Activated B cell treated with CpG ODN at 0.5 μM for 24 hours (primary cell): ENCODE measurements at regions not wholly inside any gene's neighbourhood (a gene's known extent, or its start where the extent isn't known, plus 50 kb on each side); places are given as distances from the start of the nearest gene placed in this dataset.

ENCODE experiments used
- ATAC-seq: fragments of 200-7000 bp; cut with Tn5 transposase; one replicate; pipeline ENCODE4 v1.10.0; 2021; ENCODE audit warnings: low read depth, mild to moderate bottlenecking, moderate library complexity
- CTCF ChIA-PET: fragments of 350-600 bp; sonication (Branson Sonifier 250); formaldehyde crosslinking; loops from one replicate; lab custom pipeline; 2021; ENCODE audit warnings: antibody characterized with exemption; lab: Charles Lee
- POLR2A ChIA-PET: fragments of 350-600 bp; sonication (Branson Sonifier 250); formaldehyde crosslinking; loops from one replicate; lab custom pipeline; 2021; ENCODE audit warnings: antibody characterized with exemption; lab: Charles Lee
- DNase-seq: peaks from one replicate; pipeline ENCODE4 v3.0.0; 2022
- H3K27ac Mint-ChIP-seq: one replicate; pipeline ENCODE4 v1.8.0; 2020; ENCODE audit warnings: mixed read lengths
- H3K27me3 Mint-ChIP-seq: one replicate; pipeline ENCODE4 v1.8.0; 2021; ENCODE audit warnings: mixed read lengths
- H3K36me3 Mint-ChIP-seq: one replicate; pipeline ENCODE4 v1.8.0; 2021; ENCODE audit warnings: low read depth, mixed read lengths
- H3K4me1 Mint-ChIP-seq: one replicate; pipeline ENCODE4 v1.8.0; 2021; ENCODE audit warnings: mixed read lengths
- H3K4me3 Mint-ChIP-seq: one replicate; pipeline ENCODE4 v1.8.0; 2020; ENCODE audit warnings: mild to moderate bottlenecking, mixed read lengths
- H3K9me3 Mint-ChIP-seq: one replicate; pipeline ENCODE4 v1.8.0; 2020; ENCODE audit warnings: mixed read lengths
- CTCF ChIP-seq: fragments of 200-600 bp; IDR thresholded peaks from one replicate; pipeline ENCODE4 v1.8.0; 2022; ENCODE audit warnings: antibody characterized with exemption, mild to moderate bottlenecking
- intact Hi-C: fragments of 100-400 bp; cut with micrococcal nuclease; formaldehyde crosslinking; loops from one replicate; pipeline ENCODE4 v1.15.1; 2024

GRCh38 chr10:59562126-59562525, 147.5 kb downstream of the SLC16A9 start:
- POLR2A ChIA-PET, result no interaction called here
- no peak for DNase-seq
- peaks cover 3% of the 10 kb centered on the region for H3K27me3 Mint-ChIP-seq
- no peak for ATAC-seq
- H3K36me3 Mint-ChIP-seq, result no peaks in the 10 kb centered on the region
- H3K4me3 Mint-ChIP-seq, result no peak overlapping the region
- TF ChIP-seq CTCF, result no peak
- no peak overlapping the region for H3K27ac Mint-ChIP-seq
- intact Hi-C loops, result no loop called here
- no peaks in the 10 kb centered on the region for H3K4me1 Mint-ChIP-seq
- no peaks in the 10 kb centered on the region for H3K9me3 Mint-ChIP-seq
- CTCF ChIA-PET, result no interaction called here

- Mint-ChIP-seq H3K27me3 (peaks cover 3% of the 10 kb centered on the region), H3K4me1 (no peaks in the 10 kb centered on the region), H3K36me3 (no peaks in the 10 kb centered on the region), H3K4me3 (no peak overlapping the region), H3K9me3 (no peaks in the 10 kb centered on the region), H3K27ac (no peak overlapping the region)
- POLR2A ChIA-PET, result no interaction called here
- intact Hi-C loops, result no loop called here
- DNase-seq, result no peak
- CTCF ChIA-PET, result no interaction called here
- no peak for TF ChIP-seq CTCF
- no peak for ATAC-seq
Measured at GRCh38 chr10:59561477-59562121, 148.1 kb downstream of the SLC16A9 start.

- no peaks in the 10 kb centered on the region for H3K9me3 Mint-ChIP-seq
- DNase-seq (no peak), ATAC-seq (no peak)
- intact Hi-C loops, result no loop called here
- H3K4me1 Mint-ChIP-seq, result no peaks in the 10 kb centered on the region
- ChIA-PET CTCF (no interaction called here), POLR2A (no interaction called here)
- H3K27me3 Mint-ChIP-seq, result peaks cover 3% of the 10 kb centered on the region
- no peak overlapping the region for H3K27ac Mint-ChIP-seq
- no peak overlapping the region for H3K4me3 Mint-ChIP-seq
- H3K36me3 Mint-ChIP-seq, result no peaks in the 10 kb centered on the region
- TF ChIP-seq CTCF, result no peak
Measured at GRCh38 chr10:59560990-59561389, 148.7 kb downstream of the SLC16A9 start.

- ChIA-PET POLR2A (no interaction called here), CTCF (no interaction called here)
- Mint-ChIP-seq H3K4me3 (no peak overlapping the region), H3K36me3 (no peaks in the 10 kb centered on the region), H3K9me3 (no peaks in the 10 kb centered on the region), H3K27ac (no peak overlapping the region), H3K27me3 (peaks cover 3% of the 10 kb centered on the region), H3K4me1 (no peaks in the 10 kb centered on the region)
- TF ChIP-seq CTCF, result no peak
- intact Hi-C loops, result no loop called here
- ATAC-seq (no peak), DNase-seq (no peak)
Measured at GRCh38 chr10:59560161-59560560, 149.5 kb downstream of the SLC16A9 start.

- CTCF ChIA-PET, result no interaction called here
- no peak for DNase-seq
- H3K27me3 Mint-ChIP-seq, result peaks cover 3% of the 10 kb centered on the region
- H3K36me3 Mint-ChIP-seq, result no peaks in the 10 kb centered on the region
- ATAC-seq, result no peak
- H3K4me1 Mint-ChIP-seq, result no peaks in the 10 kb centered on the region
- no peak for TF ChIP-seq CTCF
- H3K27ac Mint-ChIP-seq, result no peak overlapping the region
- no peak overlapping the region for H3K4me3 Mint-ChIP-seq
- intact Hi-C loops, result no loop called here
- POLR2A ChIA-PET, result no interaction called here
- H3K9me3 Mint-ChIP-seq, result no peaks in the 10 kb centered on the region
Measured at GRCh38 chr10:59558066-59558465, 151.6 kb downstream of the SLC16A9 start.
